Activated naive CD4-positive, alpha-beta T cell treated with anti-CD3 and anti-CD28 coated beads, Interleukin-2, amount 50 U/mL, for 16 hours (primary cell): ENCODE measurements at regions not wholly inside any gene's neighbourhood (a gene's known extent, or its start where the extent isn't known, plus 50 kb on each side); places are given as distances from the start of the nearest gene placed in this dataset.

Experiments
- DNase-seq: peaks from one replicate; pipeline ENCODE4 v3.0.0-alpha.2; 2020

DNA sequence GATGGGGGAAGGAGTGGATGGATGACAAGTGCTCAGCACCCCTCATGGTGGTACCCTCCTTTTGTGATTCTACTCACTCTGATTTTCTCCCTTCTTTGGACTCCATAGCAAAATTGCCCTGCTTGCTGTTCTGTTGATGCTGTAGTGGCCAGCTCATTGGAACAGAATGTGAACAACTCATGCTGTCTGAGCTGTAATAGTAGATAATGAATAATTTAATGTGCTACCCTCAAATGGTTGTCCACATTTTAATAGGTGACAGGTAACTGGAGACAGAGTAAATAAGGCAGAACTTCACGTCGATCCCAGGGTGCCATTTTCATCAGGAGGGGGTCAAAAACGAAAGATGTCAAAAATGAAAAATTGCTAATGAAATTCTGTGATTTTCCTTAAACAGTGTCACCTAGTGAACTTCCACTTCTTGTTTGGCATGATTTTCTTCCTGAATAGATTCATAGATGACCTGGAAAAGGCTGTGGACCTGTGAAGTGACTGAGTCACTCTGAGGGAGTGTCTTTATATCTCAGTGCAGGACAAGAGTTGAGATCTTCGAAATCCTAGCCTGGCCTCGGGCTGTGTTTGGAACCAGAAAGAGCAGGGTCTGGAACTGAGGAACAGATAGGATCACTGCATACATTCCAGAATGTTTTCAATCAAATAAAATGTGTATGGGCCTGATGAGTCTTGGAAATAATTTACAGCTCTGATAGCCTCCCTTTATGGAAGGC is 270.2 kb downstream of the PSAT1 start:
- DNase-seq: no peak

DNA sequence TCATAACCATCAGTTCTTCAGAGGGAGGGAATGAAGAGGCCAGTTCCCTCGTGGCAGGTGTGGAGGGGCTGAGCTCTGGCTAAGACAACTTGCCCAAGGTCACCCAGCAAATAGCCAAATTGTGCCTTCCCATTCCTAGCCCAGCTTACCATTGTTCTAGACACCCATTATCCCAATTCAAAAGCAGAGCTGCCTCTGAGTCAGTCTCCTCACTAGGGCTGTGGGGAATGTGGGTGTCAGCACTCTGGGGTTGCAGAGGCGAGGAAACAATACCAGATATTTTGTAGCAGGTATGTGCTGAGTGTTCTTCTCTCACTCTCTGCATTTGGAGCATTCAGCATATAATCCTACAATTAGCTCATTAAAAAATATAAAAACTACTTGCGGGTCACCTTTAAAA is 270.8 kb downstream of the PSAT1 start:
- DNase-seq: no peak

DNA sequence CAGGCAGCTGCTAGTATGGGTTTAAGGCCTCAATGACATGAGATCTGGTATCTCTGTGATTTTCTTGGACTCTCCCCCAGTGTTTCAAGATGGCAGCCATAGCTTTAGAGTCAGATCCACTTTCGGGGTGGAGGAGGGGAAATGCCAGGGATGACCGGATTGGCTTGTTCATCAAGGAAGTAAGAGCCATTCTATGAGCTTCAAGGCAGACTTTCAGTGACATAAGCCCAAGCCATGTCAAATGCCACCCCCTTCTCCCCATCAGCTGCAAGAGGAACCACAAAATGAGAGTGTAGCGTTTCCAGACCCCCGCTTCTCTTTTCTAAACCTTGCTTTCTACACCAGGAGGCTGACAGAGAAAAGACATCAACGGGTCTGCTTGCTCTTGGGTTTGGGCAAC is 271.8 kb downstream of the PSAT1 start:
- no peak for DNase-seq

DNA sequence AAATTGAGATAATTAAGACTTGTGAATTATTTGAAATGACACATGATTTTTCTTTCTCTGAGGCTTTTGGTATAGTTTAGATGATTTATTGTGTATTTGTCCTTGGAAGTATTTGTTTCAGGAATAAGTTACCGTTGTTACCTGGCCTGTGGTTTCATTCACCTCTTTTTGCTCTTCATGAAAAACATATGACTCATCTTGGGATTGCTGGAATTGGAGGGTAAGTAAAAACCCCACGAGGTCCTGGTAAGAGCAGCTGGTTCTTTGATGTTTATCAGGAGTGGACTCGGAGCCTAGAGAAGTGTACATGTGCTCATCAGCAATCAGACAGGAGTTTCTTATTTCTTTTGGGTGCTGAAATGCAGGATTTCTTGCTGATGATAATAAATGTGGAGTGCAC is 275.3 kb downstream of the PSAT1 start:
- DNase-seq: no peak

DNA sequence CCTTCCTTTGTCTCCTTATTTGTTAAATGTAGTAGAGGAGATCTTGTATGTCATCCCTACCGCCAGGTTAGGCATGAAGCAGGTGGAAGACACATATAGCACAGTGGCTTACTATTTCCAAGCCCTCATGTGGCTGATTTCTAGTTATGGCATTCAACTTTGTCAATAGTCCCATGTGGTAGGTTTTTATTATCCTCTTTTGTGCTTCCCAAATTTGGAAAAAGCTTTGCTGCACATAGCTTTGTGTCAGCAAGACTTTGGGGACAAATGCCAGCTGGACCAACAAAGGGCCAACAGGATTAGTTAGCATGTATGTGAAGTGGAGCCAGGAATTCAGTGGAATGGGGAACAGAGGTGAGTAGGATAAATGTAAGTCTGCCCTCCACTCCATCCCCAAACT is 276.3 kb downstream of the PSAT1 start:
- DNase-seq: no peak

DNA sequence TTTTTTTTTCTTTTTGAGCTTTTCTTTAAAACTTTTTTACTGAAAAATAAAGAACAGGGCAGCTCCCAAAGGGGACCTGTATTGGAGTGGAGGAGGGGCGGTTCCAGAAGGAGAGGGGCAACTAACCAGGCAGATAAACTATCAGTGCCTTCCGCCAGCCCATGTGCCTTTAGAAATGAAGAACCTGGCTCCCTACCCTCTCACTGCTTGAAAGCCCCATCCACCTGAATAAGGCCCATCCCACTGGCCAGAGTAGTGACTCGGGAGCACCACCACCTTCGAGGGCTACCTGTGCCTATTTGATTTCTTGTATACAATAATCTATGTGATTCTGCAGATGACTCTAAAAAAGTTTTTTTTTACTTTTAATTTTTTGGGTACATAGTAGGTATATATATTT is 276.7 kb downstream of the PSAT1 start:
- DNase-seq: no peak

DNA sequence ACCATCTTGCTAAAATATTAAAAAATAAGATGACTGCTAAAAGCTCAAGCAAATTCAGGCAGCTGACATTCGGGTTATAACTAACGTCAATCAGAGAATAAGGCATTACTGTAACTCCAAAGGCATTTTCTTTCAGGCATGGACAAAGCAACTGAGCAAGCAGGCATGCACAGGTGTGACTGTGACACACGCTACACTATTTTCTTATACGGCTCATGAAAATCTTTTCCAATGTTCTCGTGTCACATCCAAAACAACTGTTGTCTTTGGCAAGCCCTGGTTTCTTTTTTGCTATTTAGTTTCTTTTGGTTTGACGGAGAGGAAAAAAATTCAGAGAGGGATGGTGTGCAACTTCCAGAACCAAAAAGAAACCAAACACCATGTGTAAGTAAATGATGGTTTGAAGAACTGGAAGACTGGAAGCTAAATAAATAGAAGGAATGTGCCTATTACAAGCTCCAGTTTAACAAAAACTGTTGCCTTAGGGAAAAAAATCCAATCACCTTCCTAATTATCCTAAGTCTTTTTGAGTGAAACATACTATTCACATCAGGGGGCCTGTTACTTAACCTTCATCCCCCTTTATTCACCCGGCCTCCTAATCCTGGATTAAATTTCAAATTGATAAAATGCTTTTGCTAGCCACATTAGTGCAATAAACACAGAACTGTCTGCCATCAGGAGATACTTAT is 277.6 kb downstream of the PSAT1 start:
- DNase-seq: no peak

DNA sequence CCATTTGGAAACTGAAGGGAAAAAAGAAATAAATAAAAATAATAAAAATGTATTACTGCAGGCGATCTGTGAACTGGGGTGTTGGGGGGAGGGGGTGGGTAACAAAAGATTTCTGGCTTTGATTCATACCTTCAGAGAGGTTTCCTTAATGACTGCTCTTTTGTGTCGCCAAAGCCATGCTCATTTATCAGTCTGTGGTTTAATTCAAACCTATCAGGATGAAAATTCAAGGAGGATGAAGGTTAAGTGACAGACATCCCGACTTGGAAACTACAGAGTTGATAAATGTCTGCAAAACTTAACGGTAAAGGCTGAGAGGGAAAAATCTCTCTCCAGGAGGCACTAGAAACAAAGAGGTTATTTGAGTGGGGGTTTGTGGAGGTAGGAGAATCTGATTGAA is 278.2 kb downstream of the PSAT1 start:
- DNase-seq: no peak

DNA sequence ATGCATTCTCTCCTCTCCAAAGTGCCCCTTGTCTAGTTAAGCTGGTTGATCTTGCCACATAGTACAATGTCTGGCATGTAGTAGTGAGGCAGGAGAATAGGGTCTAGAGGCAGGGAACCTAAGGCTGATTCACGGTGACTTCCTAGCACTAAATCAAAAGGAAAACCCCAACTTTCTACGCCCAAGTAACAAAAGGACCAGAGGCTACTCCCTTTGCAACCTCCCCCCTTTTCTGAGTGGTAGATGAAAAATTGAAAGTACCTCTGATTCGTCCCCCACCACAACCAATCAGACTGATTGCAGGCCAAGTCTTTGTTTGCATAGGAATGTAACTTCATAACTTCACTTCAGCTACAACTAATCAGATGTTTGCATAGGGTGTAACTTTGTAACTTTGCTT is 278.8 kb downstream of the PSAT1 start:
- no peak for DNase-seq

DNA sequence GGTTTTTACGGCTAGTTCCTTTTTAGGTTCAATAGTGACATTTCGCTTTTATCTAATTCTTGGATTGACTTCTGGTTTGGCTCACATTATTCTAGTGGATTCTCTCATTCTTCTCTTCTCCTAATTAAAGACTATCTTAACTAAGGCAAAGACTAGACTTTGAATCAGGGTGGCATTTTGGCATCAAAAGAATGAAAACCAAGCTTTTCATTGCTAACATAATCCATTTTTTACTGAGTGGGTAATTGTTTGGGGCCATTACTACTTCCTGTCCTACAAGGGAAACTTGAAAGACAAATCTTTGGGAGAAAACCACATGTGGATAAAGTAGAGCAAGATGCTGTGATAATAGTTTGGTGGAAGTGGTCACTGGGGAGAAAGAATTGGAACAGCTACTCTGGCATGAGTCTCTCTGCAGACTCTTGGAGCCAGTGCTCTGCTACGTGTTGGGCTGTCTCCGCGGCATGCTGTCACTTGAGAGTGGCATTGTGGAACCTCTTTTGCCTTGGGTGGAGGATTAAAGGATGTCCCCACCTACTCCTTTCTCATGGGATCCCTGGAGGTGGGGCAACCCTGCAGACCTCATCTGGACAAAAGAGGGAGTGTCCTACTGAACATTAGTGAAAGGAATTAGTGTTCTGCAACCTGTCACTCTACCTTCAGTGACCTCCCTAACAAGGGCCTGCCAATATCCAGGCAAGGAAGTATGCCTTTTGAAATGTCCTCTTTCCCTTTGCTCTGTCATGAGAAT is 280.4 kb downstream of the PSAT1 start:
- DNase-seq: no peak

DNA sequence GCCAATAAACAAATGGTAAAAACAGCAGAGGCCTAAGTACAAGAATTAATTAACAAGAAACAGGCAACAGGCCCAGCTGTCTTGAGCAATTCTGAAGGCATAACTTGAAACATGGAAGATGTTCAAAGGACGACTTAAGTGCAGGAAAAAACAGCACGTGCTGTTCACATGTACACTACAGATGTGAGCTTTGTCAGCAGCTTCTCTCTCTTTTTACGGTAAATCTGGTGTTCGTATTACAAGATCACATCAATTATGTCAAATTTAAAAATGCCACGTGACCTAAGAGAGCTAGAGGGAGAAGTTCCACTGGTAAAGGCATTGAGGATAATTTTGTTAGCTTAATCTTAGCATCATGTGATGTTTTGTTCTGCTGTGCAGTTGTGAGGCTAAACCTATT is 281.1 kb downstream of the PSAT1 start:
- DNase-seq: no peak

DNA sequence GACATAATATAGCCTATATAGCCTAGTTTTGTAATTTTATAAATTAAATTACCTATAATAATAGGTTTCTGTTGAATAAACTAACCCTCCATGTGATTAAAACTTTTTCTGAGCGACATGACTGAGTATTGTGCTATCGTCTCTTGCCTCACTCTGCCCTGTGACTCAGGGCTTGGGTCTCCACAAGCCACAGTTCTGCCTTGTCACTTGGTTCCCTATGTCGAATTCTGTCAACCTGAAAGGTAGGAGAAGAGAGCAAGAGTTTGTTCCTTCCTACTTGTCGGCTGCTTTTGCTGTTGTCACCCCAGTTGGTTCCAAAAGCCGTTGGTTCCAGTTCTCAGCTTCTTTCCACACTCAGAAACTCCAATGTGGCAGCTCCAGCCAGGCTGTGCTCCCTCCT is 285.9 kb downstream of the PSAT1 start:
- DNase-seq: no peak

DNA sequence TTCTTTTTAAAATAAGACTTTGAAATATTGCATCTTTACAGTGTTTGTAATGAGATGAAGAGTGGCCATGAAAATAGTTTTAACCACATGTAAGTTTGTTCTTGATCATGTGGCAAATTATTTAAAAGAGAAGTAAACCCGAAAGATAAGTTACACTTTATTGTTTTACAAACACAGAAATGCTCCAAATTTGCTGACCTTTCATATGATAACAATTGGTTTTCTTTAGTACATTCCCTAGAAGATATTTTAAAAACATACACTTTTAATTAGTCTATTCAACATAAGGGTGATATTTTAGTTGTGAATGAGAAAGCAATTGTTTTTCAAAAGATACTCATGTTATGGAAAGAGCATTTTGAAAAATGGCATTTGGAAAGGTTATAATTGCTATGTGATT is 287.7 kb downstream of the PSAT1 start:
- no peak for DNase-seq

DNA sequence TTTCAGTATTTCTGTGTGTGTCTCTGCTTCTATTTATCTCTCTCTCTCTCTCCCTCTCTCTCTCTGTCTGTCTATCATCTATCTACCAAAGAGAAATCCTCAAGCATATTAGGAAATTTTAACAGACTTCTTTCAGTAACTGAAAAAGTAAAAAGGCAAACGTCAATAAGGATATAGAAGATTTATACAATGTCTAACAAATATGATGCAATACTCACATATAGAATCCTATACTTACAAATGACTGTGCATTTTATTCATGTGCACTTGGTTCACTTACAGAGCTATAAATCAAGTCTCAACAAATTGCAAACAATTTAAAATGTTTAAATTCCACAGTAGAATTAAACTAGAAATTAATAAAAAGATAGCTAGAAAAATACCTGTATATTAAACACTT is 289.0 kb downstream of the PSAT1 start:
- no peak for DNase-seq

DNA sequence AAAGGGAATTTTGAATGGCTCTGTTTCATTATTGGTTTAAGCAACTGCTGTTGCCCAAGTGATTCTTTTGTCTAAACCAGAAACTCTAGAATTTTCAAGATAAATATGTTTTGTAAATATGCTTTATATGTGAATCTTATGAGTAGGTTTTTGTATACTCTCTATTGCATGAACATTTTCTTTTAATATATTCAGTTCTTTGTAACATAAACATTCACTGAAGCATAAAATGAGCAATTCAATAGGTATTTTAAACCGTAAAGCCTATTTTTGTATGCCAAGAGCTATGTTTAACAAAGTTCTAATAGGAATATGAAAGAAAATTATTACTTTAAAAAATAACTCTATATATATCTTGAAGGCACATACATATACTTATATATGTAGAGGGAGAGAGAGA is 293.1 kb downstream of the PSAT1 start:
- no peak for DNase-seq

DNA sequence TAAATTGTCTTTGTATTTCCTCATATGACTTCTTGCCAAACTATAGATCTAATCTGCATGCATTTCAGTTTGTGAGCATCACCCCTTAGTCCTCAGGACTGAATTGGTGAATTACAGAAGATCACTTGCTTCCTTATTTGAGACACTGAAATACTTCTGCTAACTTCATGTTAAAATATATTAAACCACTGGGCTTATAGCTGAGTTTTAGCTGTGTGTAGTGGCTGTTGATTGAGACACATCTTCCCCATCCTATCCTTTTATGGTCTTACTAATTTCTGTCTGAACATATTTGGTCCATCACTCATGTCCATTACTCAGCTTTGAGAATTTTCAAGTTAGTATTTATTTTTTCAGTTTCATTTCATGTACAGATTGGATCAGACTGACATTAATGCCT is 295.9 kb downstream of the PSAT1 start:
- no peak for DNase-seq

DNA sequence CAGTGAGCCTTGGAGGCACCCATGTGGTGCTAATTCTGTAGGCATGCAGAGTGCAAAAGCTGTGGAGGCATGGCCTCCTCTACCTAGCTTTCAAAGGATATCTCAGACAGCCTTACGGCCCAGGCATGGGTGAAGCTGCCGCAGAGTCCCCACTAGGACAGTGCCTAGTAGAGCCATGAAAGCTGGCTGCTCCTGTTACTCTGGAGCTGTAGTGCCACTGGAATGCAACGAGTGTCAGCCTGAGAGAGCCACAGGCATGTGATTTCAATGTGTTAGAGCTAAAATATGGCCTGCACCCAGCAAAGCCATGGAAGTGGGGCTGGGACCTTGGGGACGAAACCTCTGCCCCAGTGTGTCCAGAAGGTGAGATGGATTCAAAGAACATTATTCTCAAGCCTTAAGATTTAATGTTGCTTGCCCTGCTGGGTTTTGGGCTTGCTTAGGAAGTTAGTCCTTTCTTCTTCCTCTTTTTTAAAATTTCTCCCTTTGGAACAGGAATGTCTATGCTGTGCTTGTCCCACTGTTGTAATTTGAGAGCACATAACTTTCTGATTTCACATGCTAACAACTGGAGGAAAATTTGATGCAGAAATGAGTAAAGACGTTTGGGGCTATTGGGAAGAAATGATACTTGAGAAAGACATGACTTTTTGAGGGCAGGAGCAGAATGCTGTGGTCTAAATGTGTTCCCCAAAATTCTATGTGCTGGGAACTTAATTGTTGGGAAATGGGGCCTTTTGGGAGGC is 298.4 kb downstream of the PSAT1 start:
- DNase-seq: no peak

DNA sequence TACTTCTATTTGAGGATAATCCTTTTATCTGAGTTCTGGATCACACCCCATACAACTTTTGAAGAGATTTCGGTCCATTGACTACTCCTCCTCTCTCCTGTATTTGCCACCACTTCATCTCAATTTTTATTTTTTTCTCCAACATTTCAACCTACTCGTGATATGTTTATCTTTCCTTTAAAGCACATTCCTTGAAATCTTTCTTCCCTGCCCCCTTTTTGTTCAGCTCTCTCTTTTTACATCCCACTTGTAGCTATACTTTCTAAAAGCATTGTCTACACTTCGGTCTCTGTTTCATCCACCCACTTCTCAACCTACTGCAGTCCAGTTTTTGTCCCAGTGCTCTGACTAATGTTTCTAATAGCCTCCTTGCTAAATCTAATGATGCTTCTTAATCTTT is 299.4 kb downstream of the PSAT1 start:
- no peak for DNase-seq

DNA sequence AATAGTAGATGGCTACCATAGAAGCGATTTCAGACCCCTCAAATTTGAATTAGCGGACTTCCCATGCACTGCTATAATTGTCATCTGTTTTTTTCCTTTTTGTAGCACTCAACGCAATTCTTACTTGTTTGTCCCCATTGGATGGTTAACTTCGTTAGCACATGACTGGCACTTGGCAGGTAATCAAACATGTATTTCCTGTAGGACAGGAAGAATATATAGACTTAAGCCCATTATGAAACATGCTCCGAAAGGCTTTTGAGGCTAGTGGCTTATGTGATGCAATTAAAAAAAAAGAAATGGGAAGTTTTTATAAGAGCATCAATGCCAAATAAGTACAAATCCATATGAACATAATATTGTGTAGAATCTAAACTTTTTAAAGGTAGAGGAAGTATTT is 301.2 kb downstream of the PSAT1 start:
- no peak for DNase-seq

DNA sequence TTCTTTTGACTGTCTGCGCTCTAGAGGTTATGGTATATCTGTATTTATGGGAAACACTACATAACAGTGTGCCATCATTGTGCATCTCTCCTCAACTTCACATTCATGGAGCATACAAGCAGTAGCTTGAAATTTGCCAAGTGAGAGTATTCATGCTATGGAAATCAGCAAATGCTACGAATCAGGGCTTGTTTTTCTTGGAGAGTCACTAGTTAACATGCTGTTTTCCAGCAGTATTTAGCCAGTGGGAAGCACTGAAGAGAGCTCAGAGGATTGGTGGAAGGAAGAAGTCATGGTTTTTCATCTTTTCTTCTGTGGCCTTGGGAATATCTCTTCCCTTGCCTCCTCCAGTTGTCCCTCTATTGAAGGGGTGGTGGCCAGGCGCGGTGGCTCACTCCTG is 303.0 kb downstream of the PSAT1 start:
- DNase-seq: no peak

DNA sequence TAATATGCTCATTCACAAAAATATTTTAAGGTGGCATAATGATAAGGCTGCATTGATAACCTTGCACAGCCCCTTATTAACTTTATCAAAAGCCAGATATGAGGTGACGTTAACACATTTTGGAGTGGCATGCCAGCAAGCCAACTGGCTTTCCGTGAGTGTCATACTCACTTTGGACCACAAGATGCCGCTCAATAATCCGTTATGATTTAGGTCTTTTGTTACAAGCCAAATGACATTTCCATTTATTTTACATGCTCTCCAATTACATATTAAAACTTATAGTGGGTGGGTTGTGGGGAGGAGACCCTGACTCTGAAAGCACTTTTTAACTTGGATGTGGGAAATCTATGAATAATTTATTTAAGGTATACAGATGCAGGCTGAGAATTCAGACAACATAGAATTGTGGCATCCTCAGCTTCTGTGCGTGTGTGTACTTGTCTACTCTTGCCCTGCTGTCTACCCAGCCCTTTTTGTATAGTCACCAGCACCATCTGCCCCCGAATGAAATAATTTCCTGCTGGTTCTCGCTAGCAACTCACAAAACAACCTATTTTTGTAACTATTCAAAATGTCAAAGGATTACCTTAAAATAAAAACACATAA is 305.1 kb downstream of the PSAT1 start:
- no peak for DNase-seq

DNA sequence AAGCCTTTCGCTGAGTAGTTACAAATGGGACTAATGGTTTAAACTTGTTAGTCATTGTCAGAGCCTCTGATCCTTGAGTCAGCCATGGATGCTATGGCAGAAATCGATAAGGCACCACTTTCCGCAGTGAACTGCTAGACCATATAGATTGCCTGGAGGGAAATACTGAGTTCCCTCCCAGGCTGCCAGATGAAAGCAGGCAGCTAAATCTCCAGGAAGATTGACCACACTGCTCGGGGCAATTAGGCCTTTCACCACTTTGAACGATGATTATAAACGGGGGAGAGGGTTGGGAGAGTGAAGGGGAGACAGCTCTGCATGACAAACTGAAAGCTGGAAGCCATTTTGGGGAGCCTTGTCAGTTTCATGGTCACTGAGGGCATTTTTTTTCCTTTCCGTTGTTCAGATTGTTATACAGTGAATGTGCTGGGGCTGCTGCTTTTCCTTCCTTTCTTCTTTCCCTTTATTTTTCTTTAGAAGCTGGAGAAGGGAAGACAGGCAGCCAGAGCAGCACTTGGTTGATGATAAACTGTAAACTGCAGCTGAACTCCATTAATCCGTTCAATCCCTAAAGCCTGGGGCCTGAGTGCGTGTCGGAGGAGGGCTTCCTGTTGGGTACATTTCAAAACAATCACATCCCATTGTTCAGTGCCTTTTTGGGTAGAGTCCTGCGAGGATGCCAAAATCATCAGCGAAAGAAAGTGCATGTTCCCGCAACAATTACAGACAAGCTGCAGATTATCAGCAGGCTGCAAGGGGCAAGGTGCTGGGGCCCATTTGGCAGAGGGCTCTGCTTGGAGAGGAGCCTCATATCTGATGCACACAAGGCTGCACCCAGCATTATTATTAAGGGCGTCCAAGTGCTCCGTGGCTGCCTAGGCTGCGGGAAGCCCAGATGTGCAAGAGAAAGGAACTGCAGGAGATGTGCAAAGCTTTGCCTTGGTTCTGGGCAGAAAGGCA is 308.4 kb downstream of the PSAT1 start:
- DNase-seq: no peak
